Muscle layer of colon (tissue), 2 donors: ENCODE measurements at regions not wholly inside any gene's neighbourhood (a gene's known extent, or its start where the extent isn't known, plus 50 kb on each side); places are given as distances from the start of the nearest gene placed in this dataset.
"Not testable (repeated sequence)": the region's sequence is repeated elsewhere in the genome, so short reads cannot be mapped to it uniquely, and the experiment has no call there.

Source experiments
- H3K27ac ChIP-seq: one replicate; pipeline ENCODE4 v1.7.0; 2013; ENCODE audit warnings: low read depth, mild to moderate bottlenecking, low read length, moderate library complexity
- H3K27me3 ChIP-seq, 2 donors: one replicate each; pipeline ENCODE4 v1.7.0; 2013; ENCODE audit warnings: low read length in 2 of 2, mild to moderate bottlenecking in 2 of 2; ENCODE audit not compliant: insufficient read depth in 2 of 2, control insufficient read depth in 1 of 2
- H3K36me3 ChIP-seq: one replicate; pipeline ENCODE4 v1.7.0; 2013; ENCODE audit warnings: mild to moderate bottlenecking, low read length; ENCODE audit not compliant: insufficient read depth
- H3K4me1 ChIP-seq: one replicate; pipeline ENCODE4 v1.7.0; 2013; ENCODE audit warnings: mild to moderate bottlenecking, low read length; ENCODE audit not compliant: insufficient read depth
- H3K4me3 ChIP-seq, 2 donors: one replicate each; pipeline ENCODE4 v1.7.0; 2013; ENCODE audit warnings: low read length in 2 of 2, low read depth in 1 of 2, mild to moderate bottlenecking in 1 of 2, moderate library complexity in 1 of 2
- H3K9ac ChIP-seq: one replicate; pipeline ENCODE4 v1.7.0; 2013; ENCODE audit warnings: low read length
- H3K9me3 ChIP-seq: one replicate; pipeline ENCODE4 v1.7.0; 2013; ENCODE audit warnings: mild to moderate bottlenecking, low read length
- donor health status: abdominal sarcoma.
- donor health status: Adenocarcinoma of cecum.

GRCh38 chr4:66797608-66798007, 747.7 kb downstream of the CENPC start:
- H3K9ac ChIP-seq = no peak overlapping the region
- H3K4me3 ChIP-seq = no peak overlapping the region
- no peaks in the 10 kb centered on the region for H3K36me3 ChIP-seq
- H3K4me1 ChIP-seq = no peaks in the 10 kb centered on the region
- no peak overlapping the region for H3K27ac ChIP-seq
- H3K9me3 ChIP-seq = no peaks in the 10 kb centered on the region
- H3K27me3 ChIP-seq = no peaks in the 10 kb centered on the region

GRCh38 chr4:66795724-66796123, 749.6 kb downstream of the CENPC start:
- Histone ChIP-seq H3K9ac (no peak overlapping the region), H3K36me3 (no peaks in the 10 kb centered on the region), H3K9me3 (no peaks in the 10 kb centered on the region), H3K4me3 (no peak overlapping the region), H3K27ac (no peak overlapping the region), H3K4me1 (no peaks in the 10 kb centered on the region), H3K27me3 (no peaks in the 10 kb centered on the region)

GRCh38 chr4:66794390-66795034, 750.8 kb downstream of the CENPC start:
- Histone ChIP-seq H3K4me3 (no peak overlapping the region), H3K9me3 (no peaks in the 10 kb centered on the region), H3K36me3 (no peaks in the 10 kb centered on the region), H3K9ac (no peak overlapping the region), H3K27me3 (no peaks in the 10 kb centered on the region), H3K4me1 (no peaks in the 10 kb centered on the region), H3K27ac (no peak overlapping the region)

- Histone ChIP-seq H3K36me3 (no peaks in the 10 kb centered on the region), H3K27me3 (no peaks in the 10 kb centered on the region), H3K27ac (no peak overlapping the region), H3K4me1 (no peaks in the 10 kb centered on the region), H3K4me3 (no peak overlapping the region), H3K9me3 (no peaks in the 10 kb centered on the region), H3K9ac (no peak overlapping the region)
Observed at GRCh38 chr4:66791686-66792085, 753.6 kb downstream of the CENPC start.

- Histone ChIP-seq H3K27ac (no peak overlapping the region), H3K36me3 (no peaks in the 10 kb centered on the region), H3K9ac (no peak overlapping the region), H3K4me3 (no peak overlapping the region), H3K27me3 (no peaks in the 10 kb centered on the region), H3K4me1 (no peaks in the 10 kb centered on the region), H3K9me3 (no peaks in the 10 kb centered on the region)
Observed at GRCh38 chr4:66785479-66785878, 759.8 kb downstream of the CENPC start.

GRCh38 chr4:66782751-66783150, 762.6 kb downstream of the CENPC start:
- not testable (repeated sequence) for H3K36me3 ChIP-seq, H3K4me3 ChIP-seq, H3K27ac ChIP-seq, H3K27me3 ChIP-seq, H3K9ac ChIP-seq, H3K4me1 ChIP-seq, H3K9me3 ChIP-seq

- no peak overlapping the region for H3K27ac ChIP-seq
- no peak overlapping the region for H3K4me3 ChIP-seq
Observed at GRCh38 chr4:66777097-66777496, 768.2 kb downstream of the CENPC start.

GRCh38 chr4:66769441-66769840, 775.9 kb downstream of the CENPC start:
- no peak overlapping the region for H3K4me3 ChIP-seq
- no peak overlapping the region for H3K9ac ChIP-seq
- no peak overlapping the region for H3K27ac ChIP-seq
- no peaks in the 10 kb centered on the region for H3K4me1 ChIP-seq
- H3K36me3 ChIP-seq = no peaks in the 10 kb centered on the region
- no peaks in the 10 kb centered on the region for H3K27me3 ChIP-seq
- H3K9me3 ChIP-seq = no peaks in the 10 kb centered on the region

More at GRCh38 chr4:66777097-66777496, 768.2 kb downstream of the CENPC start:
- Histone ChIP-seq H3K9me3 (no peaks in the 10 kb centered on the region), H3K4me1 (no peaks in the 10 kb centered on the region), H3K9ac (no peak overlapping the region), H3K36me3 (no peaks in the 10 kb centered on the region), H3K27me3 (no peaks in the 10 kb centered on the region)

GRCh38 chr4:66767442-66767841, 777.9 kb downstream of the CENPC start:
- Histone ChIP-seq H3K27me3 (no peaks in the 10 kb centered on the region), H3K36me3 (no peaks in the 10 kb centered on the region), H3K4me3 (no peak overlapping the region), H3K9ac (no peak overlapping the region), H3K4me1 (no peaks in the 10 kb centered on the region), H3K27ac (no peak overlapping the region), H3K9me3 (no peaks in the 10 kb centered on the region)

- H3K4me3 ChIP-seq = no peak overlapping the region
- H3K9ac ChIP-seq = no peak overlapping the region
- no peaks in the 10 kb centered on the region for H3K4me1 ChIP-seq
- H3K27me3 ChIP-seq = no peaks in the 10 kb centered on the region
- no peak overlapping the region for H3K27ac ChIP-seq
- no peaks in the 10 kb centered on the region for H3K9me3 ChIP-seq
- H3K36me3 ChIP-seq = no peaks in the 10 kb centered on the region
Observed at GRCh38 chr4:66766557-66766956, 778.7 kb downstream of the CENPC start.

- H3K4me3 ChIP-seq = no peak overlapping the region
- H3K4me1 ChIP-seq = no peaks in the 10 kb centered on the region
- no peaks in the 10 kb centered on the region for H3K36me3 ChIP-seq
Observed at GRCh38 chr4:66750273-66750672, 795.0 kb downstream of the CENPC start.

GRCh38 chr4:66746918-66747317, 798.4 kb downstream of the CENPC start:
- H3K9ac ChIP-seq, H3K4me1 ChIP-seq, H3K27me3 ChIP-seq, H3K4me3 ChIP-seq, H3K36me3 ChIP-seq, H3K27ac ChIP-seq, H3K9me3 ChIP-seq: not testable (repeated sequence)

More at GRCh38 chr4:66750273-66750672, 795.0 kb downstream of the CENPC start:
- Histone ChIP-seq H3K27ac (no peak overlapping the region), H3K9ac (no peak overlapping the region), H3K9me3 (no peaks in the 10 kb centered on the region), H3K27me3 (no peaks in the 10 kb centered on the region)
